Fibroblast of villous mesenchyme (primary cell): ENCODE measurements at regions not wholly inside any gene's neighbourhood (a gene's known extent, or its start where the extent isn't known, plus 50 kb on each side); places are given as distances from the start of the nearest gene placed in this dataset.

Experiments used
- DNase-seq: peaks from one replicate; pipeline ENCODE4 v3.0.0-alpha.2; 2010; ENCODE audit warnings: low read depth
- H3K4me3 ChIP-seq: 2 replicates; pipeline ENCODE4 v1.5.1; 2011; ENCODE audit warnings: low read depth, mild to moderate bottlenecking, low read length
- CTCF ChIP-seq: IDR thresholded peaks from 2 replicates; pipeline ENCODE4 v1.5.1; 2012; ENCODE audit warnings: low read depth, mild to moderate bottlenecking, low read length; ENCODE audit not compliant: insufficient read depth

- DNase-seq, result no peak
- TF ChIP-seq CTCF, result no peak
These were observed 60.4 kb upstream of the IFNAR2 start for GRCh38 chr21:33169359-33169758.

GRCh38 chr21:33171616-33172169 is 58.0 kb upstream of the IFNAR2 start:
- DNase-seq, result no peak
- TF ChIP-seq CTCF, result no peak
- no peak overlapping the region for H3K4me3 ChIP-seq

More at GRCh38 chr21:33169359-33169758, 60.4 kb upstream of the IFNAR2 start:
- no peak overlapping the region for H3K4me3 ChIP-seq

- TF ChIP-seq CTCF, result no peak
- H3K4me3 ChIP-seq, result no peak overlapping the region
- DNase-seq, result no peak
These were observed 55.0 kb upstream of the IFNAR2 start for GRCh38 chr21:33174756-33175155.
